HG03354 (cell line): ENCODE measurements at regions not wholly inside any gene's neighbourhood (a gene's known extent, or its start where the extent isn't known, plus 50 kb on each side); places are given as distances from the start of the nearest gene placed in this dataset.
"Not testable (repeated sequence)": the region's sequence is repeated elsewhere in the genome, so short reads cannot be mapped to it uniquely, and the experiment has no call there.

Experiments used
- ATAC-seq: cut with Tn5 transposase; IDR thresholded peaks from one replicate; pipeline ENCODE4 v1.9.1; 2021; ENCODE audit warnings: mild to moderate bottlenecking; ENCODE audit not compliant: unreplicated experiment, poor library complexity, severe bottlenecking

- no peak for ATAC-seq
Measured at GRCh38 chr10:84966708-84967441, 638.5 kb downstream of the CCSER2 start.

GRCh38 chr10:84969297-84969696, 640.9 kb downstream of the CCSER2 start:
- ATAC-seq = not testable (repeated sequence)

GRCh38 chr10:84987039-84987438, 658.6 kb downstream of the CCSER2 start:
- ATAC-seq = no peak

GRCh38 chr10:84988011-84988410, 659.6 kb downstream of the CCSER2 start:
- ATAC-seq = no peak

GRCh38 chr10:84990713-84991112, 662.3 kb downstream of the CCSER2 start:
- no peak for ATAC-seq

GRCh38 chr10:84991301-84991700, 662.9 kb downstream of the CCSER2 start:
- no peak for ATAC-seq

- no peak for ATAC-seq
Measured at GRCh38 chr10:84993251-84994035, 665.1 kb downstream of the CCSER2 start.

GRCh38 chr10:84994722-84995121, 666.3 kb downstream of the CCSER2 start:
- ATAC-seq = no peak

GRCh38 chr10:84996580-84996979, 668.2 kb downstream of the CCSER2 start:
- no peak for ATAC-seq

GRCh38 chr10:84997870-84998269, 669.5 kb downstream of the CCSER2 start:
- no peak for ATAC-seq

- ATAC-seq = no peak
Measured at GRCh38 chr10:84999929-85000328, 671.5 kb downstream of the CCSER2 start.

- ATAC-seq = peak; percentile 83
Measured at GRCh38 chr10:85003083-85003482, 674.7 kb downstream of the CCSER2 start.

GRCh38 chr10:85008488-85009184, 680.2 kb downstream of the CCSER2 start:
- no peak for ATAC-seq

GRCh38 chr10:85012305-85012704, 683.9 kb downstream of the CCSER2 start:
- ATAC-seq = no peak

GRCh38 chr10:85026878-85027467, 698.6 kb downstream of the CCSER2 start:
- no peak for ATAC-seq

GRCh38 chr10:85032981-85033380, 704.6 kb downstream of the CCSER2 start:
- ATAC-seq = no peak

GRCh38 chr10:85036661-85037060, 708.3 kb downstream of the CCSER2 start:
- no peak for ATAC-seq

- no peak for ATAC-seq
Measured at GRCh38 chr10:85039311-85039710, 710.9 kb downstream of the CCSER2 start.

- ATAC-seq = no peak
Measured at GRCh38 chr10:85043207-85043606, 714.8 kb downstream of the CCSER2 start.

GRCh38 chr10:85045046-85045445, 716.7 kb downstream of the CCSER2 start:
- ATAC-seq = no peak
